ENCODE measurements at regions not wholly inside any gene's neighbourhood (a gene's known extent, or its start where the extent isn't known, plus 50 kb on each side); places are given as distances from the start of the nearest gene placed in this dataset.

DNA sequence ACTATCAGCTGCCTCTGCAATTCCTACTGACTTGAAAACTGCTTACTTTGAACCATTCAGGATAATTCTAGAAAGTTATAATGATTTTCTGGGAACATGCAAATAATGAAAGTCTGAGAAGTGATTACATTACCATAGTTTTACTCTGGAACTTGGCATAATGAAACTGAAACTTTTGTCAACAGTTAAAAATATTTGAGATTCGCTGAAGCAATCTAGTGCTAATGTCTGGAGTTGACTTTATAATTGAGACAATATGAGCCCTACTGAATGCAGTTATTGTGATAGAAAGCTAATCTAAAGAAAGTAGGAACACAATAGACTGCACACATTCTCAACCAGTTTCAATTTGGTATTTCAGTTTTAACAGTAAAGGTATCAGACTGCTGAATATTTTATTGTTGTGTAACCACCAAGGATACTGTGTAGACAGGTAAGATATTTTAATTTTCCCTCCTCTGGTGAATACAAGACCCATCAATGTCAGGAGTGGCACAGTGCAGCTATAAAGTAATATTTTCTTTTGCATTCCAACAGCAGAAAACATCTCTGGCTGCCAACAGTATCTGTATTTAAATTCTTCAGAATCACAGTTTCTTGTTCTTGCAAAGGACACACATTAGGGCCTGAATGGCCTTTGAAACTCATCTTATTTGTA lies 483.5 kb downstream of the ATP23 start:
- TF ChIP-seq, protein P1, sequence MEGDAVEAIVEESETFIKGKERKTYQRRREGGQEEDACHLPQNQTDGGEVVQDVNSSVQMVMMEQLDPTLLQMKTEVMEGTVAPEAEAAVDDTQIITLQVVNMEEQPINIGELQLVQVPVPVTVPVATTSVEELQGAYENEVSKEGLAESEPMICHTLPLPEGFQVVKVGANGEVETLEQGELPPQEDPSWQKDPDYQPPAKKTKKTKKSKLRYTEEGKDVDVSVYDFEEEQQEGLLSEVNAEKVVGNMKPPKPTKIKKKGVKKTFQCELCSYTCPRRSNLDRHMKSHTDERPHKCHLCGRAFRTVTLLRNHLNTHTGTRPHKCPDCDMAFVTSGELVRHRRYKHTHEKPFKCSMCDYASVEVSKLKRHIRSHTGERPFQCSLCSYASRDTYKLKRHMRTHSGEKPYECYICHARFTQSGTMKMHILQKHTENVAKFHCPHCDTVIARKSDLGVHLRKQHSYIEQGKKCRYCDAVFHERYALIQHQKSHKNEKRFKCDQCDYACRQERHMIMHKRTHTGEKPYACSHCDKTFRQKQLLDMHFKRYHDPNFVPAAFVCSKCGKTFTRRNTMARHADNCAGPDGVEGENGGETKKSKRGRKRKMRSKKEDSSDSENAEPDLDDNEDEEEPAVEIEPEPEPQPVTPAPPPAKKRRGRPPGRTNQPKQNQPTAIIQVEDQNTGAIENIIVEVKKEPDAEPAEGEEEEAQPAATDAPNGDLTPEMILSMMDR (conservative IDR thresholded peaks at IDR 0.05; ENCODE audit: low read depth, low read length), result no peak
- TF ChIP-seq EZH2 (IDR thresholded peaks at IDR 0.05; ENCODE audit: low read length, unreplicated experiment), result no peak
- TF ChIP-seq EZH2phosphoT487 (IDR thresholded peaks at IDR 0.05; ENCODE audit: borderline replicate concordance, low read length), result no peak
